Keratinocyte (primary cell): ENCODE measurements at regions not wholly inside any gene's neighbourhood (a gene's known extent, or its start where the extent isn't known, plus 50 kb on each side); places are given as distances from the start of the nearest gene placed in this dataset.

Experiments used
- CTCF ChIP-seq, 3 experiments: IDR thresholded peaks in 1 of 3; conservative IDR thresholded peaks in 1 of 3; optimal IDR thresholded peaks in 1 of 3; 2 replicates in 2 of 3; 3 replicates in 1 of 3; pipeline versions ENCODE3 to v1.5.1; 2011; ENCODE audit warnings: low read length in 3 of 3, mild to moderate bottlenecking in 3 of 3, moderate library complexity in 2 of 3, control low read depth in 1 of 3, inconsistent platforms in 1 of 3; ENCODE audit not compliant: insufficient read depth in 2 of 3; ENCODE audit errors: extremely low read depth in 1 of 3
- EZH2 ChIP-seq: IDR thresholded peaks from one replicate; pipeline ENCODE4 v1.6.1; 2012; ENCODE audit warnings: inconsistent platforms, mild to moderate bottlenecking, low read length, moderate library complexity

- TF ChIP-seq EZH2 (no peak), CTCF (optimal IDR thresholded peaks at IDR 0.05 in 1 of 3, IDR thresholded peaks at IDR 0.05 in 1 of 3, conservative IDR thresholded peaks at IDR 0.05 in 1 of 3; ENCODE audit: extremely low read depth in 1 of 3, insufficient read depth in 2 of 3, low read length in 3 of 3) (no peak)
Measured at GRCh38 chr1:208950206-208950605, 633.3 kb upstream of the CAMK1G start.
